ENCODE measurements at regions not wholly inside any gene's neighbourhood (a gene's known extent, or its start where the extent isn't known, plus 50 kb on each side); places are given as distances from the start of the nearest gene placed in this dataset.

DNA sequence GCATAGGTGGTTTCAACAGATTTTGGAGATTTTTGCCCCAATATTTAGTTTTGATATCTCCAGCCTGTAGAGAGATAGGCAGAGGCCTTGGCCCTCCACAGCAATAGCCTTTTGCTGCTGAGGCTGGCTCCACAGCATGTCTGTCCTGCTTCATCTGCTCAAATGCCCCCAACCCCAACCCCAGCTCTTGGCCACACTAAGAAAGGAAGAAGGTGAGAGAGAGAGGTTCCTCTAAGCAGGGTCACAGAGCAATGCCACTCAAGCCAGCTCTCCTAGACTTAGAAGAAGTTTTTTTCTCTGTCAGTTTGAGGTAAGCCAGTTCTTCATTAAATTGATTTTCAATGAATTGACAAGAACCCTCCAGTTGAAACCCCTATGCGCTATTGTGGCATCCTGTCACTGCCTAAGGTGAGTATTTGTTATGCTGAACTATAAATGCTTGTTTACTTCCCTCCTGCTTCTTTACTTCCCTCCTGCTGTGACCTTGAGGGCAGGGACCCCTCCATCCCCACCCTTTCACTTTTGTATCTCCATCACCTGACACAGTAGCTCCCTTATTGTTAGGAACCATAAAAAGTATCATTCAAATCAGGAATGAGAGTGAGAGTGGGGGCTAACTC lies 366.2 kb upstream of the CNR1 start:
- no peaks in the 10 kb centered on the region for H3K79me2 ChIP-seq (ENCODE audit: control insufficient read depth, insufficient read depth, low read length)
- intact Hi-C loops (cut with micrococcal nuclease; ENCODE audit: unreplicated experiment) (no loop called here), in situ Hi-C loops (cut with MboI) (no loop called here)
- H3K4me3 ChIP-seq: no peak overlapping the region
- no TSS peak for BruUV-seq (replicated peaks)
- ChIA-PET RAD21 (ENCODE audit: unreplicated experiment) (no interaction called here), POLR2A (interaction anchor here (1.0 kb wide), 1 partner anchor 12 kb away, joined by 3 read pairs; no protein-coding TSS in a partner anchor), SMC1A (ENCODE audit: uncharacterized antibody, unreplicated experiment) (interaction anchor here (1.0 to 2.0 kb wide), 3 partner anchors 14 to 40 kb away, joined by 3 to 5 read pairs (median 3); no protein-coding TSS in a partner anchor), CTCF (interaction anchor here (0.6 kb wide), 1 partner anchor 212 kb away, joined by 3 read pairs; no protein-coding TSS in a partner anchor)
- H3K9me3 ChIP-seq (replicated peaks; ENCODE audit: control insufficient read depth, insufficient read depth, low read length): no peaks in the 10 kb centered on the region; the same call in 2 of the 3 replicates
- ATAC-seq (no peak), DNase-seq (ENCODE audit: low read depth, low spot score) (no peak), FAIRE-seq (no peak)
- no peaks in the 10 kb centered on the region for H4K20me1 ChIP-seq (ENCODE audit: control insufficient read depth, insufficient read depth)
- TF ChIP-seq EGR1 (IDR thresholded peaks at IDR 0.05; ENCODE audit: borderline replicate concordance in 1 of 2, low read depth in 2 of 2, low read length in 2 of 2): no peak
- no peak for TF ChIP-seq PAX8 (IDR thresholded peaks at IDR 0.05)
- no peak for TF ChIP-seq CREM (IDR thresholded peaks at IDR 0.05; ENCODE audit: low read depth)
- TF ChIP-seq KDM1A (IDR thresholded peaks at IDR 0.05; ENCODE audit: borderline replicate concordance): no peak
- TF ChIP-seq CBX5 (IDR thresholded peaks at IDR 0.05; ENCODE audit: low read depth): no peak
- no peak for TF ChIP-seq RCOR1 (conservative IDR thresholded peaks at IDR 0.05; ENCODE audit: low read depth, low read length)
- no peak for TF ChIP-seq CHD1 (IDR thresholded peaks at IDR 0.05; ENCODE audit: low read depth, low read length)
- TF ChIP-seq STAT3 (IDR thresholded peaks at IDR 0.05; ENCODE audit: low read depth, low read length): no peak
- TF ChIP-seq CEBPB (IDR thresholded peaks at IDR 0.05; ENCODE audit: borderline replicate concordance in 1 of 2, low read depth in 2 of 2, low read length in 2 of 2): no peak
- TF ChIP-seq SIX5 (IDR thresholded peaks at IDR 0.05; ENCODE audit: low read depth, low read length, severe bottlenecking): no peak
- TF ChIP-seq, protein P1, sequence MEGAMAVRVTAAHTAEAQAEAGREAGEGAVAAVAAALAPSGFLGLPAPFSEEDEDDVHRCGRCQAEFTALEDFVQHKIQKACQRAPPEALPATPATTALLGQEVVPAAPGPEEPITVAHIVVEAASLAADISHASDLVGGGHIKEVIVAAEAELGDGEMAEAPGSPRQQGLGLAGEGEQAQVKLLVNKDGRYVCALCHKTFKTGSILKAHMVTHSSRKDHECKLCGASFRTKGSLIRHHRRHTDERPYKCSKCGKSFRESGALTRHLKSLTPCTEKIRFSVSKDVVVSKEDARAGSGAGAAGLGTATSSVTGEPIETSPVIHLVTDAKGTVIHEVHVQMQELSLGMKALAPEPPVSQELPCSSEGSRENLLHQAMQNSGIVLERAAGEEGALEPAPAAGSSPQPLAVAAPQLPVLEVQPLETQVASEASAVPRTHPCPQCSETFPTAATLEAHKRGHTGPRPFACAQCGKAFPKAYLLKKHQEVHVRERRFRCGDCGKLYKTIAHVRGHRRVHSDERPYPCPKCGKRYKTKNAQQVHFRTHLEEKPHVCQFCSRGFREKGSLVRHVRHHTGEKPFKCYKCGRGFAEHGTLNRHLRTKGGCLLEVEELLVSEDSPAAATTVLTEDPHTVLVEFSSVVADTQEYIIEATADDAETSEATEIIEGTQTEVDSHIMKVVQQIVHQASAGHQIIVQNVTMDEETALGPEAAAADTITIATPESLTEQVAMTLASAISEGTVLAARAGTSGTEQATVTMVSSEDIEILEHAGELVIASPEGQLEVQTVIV (IDR thresholded peaks at IDR 0.05; ENCODE audit: borderline replicate concordance, partially characterized antibody): no peak
- TF ChIP-seq, protein P2, sequence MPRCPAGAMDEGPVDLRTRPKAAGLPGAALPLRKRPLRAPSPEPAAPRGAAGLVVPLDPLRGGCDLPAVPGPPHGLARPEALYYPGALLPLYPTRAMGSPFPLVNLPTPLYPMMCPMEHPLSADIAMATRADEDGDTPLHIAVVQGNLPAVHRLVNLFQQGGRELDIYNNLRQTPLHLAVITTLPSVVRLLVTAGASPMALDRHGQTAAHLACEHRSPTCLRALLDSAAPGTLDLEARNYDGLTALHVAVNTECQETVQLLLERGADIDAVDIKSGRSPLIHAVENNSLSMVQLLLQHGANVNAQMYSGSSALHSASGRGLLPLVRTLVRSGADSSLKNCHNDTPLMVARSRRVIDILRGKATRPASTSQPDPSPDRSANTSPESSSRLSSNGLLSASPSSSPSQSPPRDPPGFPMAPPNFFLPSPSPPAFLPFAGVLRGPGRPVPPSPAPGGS (IDR thresholded peaks at IDR 0.05; ENCODE audit: borderline replicate concordance, insufficient read depth, low read depth, low read length, poor library complexity, severe bottlenecking): no peak
- no peak for TF ChIP-seq SMARCA5 (IDR thresholded peaks at IDR 0.05)
- no peak for TF ChIP-seq FOS (IDR thresholded peaks at IDR 0.05; ENCODE audit: borderline replicate concordance, extremely low read depth, insufficient read length)
- no peak for TF ChIP-seq CHD4 (IDR thresholded peaks at IDR 0.05)
- no peak for TF ChIP-seq PAX5 (IDR thresholded peaks at IDR 0.05; ENCODE audit: borderline replicate concordance, low read depth, low read length)
- TF ChIP-seq, protein P3, sequence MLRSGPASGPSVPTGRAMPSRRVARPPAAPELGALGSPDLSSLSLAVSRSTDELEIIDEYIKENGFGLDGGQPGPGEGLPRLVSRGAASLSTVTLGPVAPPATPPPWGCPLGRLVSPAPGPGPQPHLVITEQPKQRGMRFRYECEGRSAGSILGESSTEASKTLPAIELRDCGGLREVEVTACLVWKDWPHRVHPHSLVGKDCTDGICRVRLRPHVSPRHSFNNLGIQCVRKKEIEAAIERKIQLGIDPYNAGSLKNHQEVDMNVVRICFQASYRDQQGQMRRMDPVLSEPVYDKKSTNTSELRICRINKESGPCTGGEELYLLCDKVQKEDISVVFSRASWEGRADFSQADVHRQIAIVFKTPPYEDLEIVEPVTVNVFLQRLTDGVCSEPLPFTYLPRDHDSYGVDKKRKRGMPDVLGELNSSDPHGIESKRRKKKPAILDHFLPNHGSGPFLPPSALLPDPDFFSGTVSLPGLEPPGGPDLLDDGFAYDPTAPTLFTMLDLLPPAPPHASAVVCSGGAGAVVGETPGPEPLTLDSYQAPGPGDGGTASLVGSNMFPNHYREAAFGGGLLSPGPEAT (IDR thresholded peaks at IDR 0.05; ENCODE audit: low read depth): no peak
- no peak for TF ChIP-seq SIN3A (IDR thresholded peaks at IDR 0.05; ENCODE audit: low read depth, low read length)
- no peak for TF ChIP-seq NR2C2 (IDR thresholded peaks at IDR 0.05; ENCODE audit: borderline replicate concordance, control insufficient read depth, insufficient read length, low read depth)
- TF ChIP-seq CHD2 (IDR thresholded peaks at IDR 0.05; ENCODE audit: borderline replicate concordance, low read depth, low read length): no peak
- peaks cover 4% of the 10 kb centered on the region; the same call in 1 of the 2 replicates for H3K4me1 ChIP-seq (ENCODE audit: control insufficient read depth, insufficient read depth, low read length)
- H3K9ac ChIP-seq (ENCODE audit: control insufficient read depth, insufficient read depth, low read length): no peak overlapping the region
- no peaks in the 10 kb centered on the region for H3K27me3 ChIP-seq (replicated peaks in 1 of 2; ENCODE audit: control insufficient read depth in 2 of 2, insufficient read depth in 2 of 2, low read length in 1 of 2)
- no peak overlapping the region for H2AFZ ChIP-seq (ENCODE audit: control insufficient read depth, low read depth, low read length)
- no peak overlapping the region for H3K4me2 ChIP-seq (ENCODE audit: control insufficient read depth, insufficient read depth)
- no peaks in the 10 kb centered on the region for H3K36me3 ChIP-seq (ENCODE audit: control insufficient read depth in 2 of 2, insufficient read depth in 2 of 2, low read length in 1 of 2)
- WGBS (ENCODE audit: insufficient coverage, insufficient replicate concordance, low lambda C conversion rate, missing lambda C conversion rate): 92% methylated on average over 1 of the region's 1 CpG
- H3K27ac ChIP-seq (ENCODE audit: control insufficient read depth, insufficient read depth): no peak overlapping the region
